CD4-positive, alpha-beta T cell treated with Interleukin-2 at 100 ng/mL for 4 hours (primary cell): ENCODE measurements at regions not wholly inside any gene's neighbourhood (a gene's known extent, or its start where the extent isn't known, plus 50 kb on each side); places are given as distances from the start of the nearest gene placed in this dataset.
"Not testable (repeated sequence)": the region's sequence is repeated elsewhere in the genome, so short reads cannot be mapped to it uniquely, and the experiment has no call there.

ENCODE experiments used
- DNase-seq: peaks from one replicate; pipeline ENCODE4 v3.0.0-alpha.2; 2020; ENCODE audit warnings: low spot score

DNA sequence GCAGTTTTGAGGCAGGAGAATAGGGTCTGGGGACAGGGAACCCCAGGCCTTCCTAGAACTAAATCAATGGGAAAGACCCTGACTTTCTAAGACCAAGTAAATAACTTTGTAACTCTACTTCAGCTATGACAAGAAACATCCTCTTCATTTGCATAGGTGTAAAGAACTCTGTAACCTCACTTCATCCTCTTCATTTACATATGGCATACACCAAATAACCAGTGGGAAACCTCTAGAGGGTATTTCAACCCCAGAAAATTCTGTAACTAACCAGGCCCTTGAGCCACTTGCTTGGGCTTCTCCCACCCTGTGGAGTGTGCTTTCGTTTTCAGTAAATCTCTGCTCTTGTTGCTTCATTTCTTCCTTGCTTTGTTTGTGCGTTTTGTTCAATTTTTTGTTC is 495.6 kb downstream of the SIPA1L2 start:
- DNase-seq, result no peak

DNA sequence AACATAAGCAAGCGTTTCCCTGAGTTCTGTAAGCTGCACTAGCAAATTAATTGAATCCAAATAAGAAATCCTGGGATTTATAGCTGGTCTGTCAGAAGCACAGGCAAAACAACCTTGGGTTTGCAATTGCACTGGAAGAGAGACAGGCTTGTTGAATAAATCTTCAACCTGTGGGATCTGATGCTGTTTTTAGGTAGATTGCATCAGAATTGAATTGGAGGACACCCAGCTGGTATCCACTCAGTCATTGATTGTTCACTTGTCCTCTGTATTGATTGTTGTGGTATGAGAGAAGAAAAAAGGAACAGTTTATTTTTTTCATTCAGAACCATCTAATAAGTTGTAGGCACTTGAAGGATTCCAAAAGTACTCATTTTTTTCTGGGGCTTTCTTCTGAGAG is 497.4 kb downstream of the SIPA1L2 start:
- DNase-seq, result no peak

DNA sequence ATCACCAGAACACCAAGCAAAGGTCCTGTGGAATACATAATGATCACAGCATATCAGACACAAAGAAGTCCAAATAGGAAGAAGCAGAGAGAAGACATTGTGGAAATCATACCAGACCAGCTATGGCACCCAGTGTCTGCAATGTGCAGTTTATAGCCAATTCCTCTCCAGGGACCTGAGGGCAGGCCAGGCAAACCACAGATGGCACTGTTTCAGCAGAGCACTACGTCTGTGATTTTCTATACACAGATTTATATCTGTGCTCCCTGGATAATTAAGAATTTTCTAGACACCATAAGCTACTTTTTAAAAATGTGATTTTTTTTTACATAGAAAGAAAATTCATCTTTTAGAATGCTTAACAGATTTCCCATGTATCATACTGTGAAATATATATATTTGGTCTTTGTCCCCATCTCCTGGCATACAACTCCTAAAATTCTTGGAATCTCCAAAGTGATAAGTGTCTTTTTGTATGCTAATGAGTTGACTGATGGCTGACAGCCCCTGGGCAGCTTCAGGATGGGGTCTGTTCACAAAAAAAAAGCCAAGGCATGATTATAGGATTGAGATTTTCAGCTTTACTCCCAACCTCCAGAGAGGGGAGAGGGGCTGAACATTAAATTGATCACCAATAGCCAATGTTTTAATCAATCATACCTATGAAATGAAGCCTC is 498.1 kb downstream of the SIPA1L2 start:
- DNase-seq, result no peak

DNA sequence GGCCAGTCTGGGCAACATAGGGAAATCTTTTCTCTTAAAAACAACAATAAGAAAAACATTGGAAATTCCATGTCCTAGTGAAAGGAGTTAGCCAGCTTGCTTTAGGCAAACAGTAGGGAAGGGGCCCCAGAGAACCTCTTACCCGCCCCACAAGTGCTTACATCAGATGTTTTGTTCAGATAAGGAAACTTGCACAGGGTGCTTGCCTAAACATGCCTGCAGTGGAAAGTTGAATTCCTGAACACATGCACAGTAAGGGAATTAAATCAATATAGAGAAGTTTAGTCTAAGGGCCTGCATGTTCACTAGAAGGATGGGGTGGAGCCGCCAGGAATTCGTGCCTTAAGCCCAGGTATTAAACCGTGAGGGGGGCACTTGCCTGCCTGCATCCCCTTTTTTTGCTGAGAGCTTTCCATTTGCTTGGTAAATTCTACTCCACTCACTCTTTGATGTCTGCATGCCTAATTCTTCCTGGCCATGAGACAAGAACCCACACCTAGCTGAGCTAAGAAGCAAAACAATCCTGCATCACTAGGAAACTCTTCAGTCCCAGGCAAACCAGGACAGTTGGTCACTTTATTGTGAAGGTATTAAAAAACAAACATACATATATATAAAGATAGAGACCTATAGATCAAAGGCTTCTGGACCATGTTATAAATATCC is 499.0 kb downstream of the SIPA1L2 start:
- no peak for DNase-seq

DNA sequence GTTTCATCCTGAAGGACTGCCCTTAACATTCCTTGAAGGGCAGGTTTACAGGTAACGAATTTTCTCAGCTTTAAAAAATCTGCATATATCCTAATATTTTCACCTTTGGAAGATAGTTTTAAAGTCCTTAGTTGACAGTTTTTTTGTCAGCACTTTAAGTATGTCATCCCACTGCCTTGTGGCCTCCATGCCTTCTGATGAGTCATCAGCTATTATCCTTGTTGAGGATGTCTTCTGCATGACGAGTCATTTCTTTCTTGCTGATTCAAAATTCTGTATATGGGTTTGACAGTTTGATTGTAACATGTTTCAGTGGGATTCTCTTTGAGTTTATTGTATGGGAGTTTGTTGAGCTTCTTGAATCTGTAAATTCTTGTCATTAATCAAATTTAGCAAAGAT is 500.6 kb downstream of the DISC1 start:
- no peak for DNase-seq

DNA sequence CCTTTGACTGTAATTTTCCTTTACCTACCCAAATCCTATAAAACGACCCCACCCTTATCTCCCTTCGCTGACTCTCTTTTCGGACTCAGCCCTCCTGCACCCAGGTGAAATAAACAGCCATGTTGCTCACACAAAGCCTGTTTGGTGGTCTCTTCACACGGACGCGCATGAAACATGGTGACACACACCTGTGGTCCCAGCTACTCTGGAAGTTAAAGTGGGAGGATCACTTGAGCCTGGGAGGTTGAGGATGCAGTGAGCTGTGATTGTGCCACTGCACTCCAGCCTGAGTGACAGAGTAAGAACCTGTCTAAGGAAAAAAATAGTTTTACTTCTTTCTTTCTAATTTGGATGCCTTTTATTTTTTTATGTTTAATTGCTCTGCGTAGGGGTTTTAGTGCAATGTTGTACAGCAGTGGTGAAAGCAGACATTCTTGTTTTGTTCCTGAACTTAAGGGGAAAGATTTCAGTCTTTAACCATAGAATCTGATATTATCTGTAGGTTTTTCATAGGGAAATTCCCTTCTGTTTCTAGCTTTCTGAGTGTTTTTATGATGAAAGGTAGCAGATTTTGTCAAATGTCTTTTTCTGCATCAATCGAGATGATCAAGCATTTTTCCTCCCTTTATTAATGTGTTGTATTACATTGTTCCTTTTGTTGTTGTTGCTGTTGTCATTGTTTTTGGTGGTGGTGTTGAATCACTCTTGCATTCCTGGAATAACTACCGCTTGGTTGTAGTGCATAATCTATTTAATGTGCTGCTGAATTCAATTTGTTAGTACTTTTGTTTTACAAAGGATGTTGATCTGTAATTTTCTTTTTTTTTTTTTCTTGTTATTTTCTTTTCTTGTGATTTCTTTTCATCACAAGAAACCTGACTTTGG is 497.4 kb downstream of the DISC1 start:
- DNase-seq, result no peak

DNA sequence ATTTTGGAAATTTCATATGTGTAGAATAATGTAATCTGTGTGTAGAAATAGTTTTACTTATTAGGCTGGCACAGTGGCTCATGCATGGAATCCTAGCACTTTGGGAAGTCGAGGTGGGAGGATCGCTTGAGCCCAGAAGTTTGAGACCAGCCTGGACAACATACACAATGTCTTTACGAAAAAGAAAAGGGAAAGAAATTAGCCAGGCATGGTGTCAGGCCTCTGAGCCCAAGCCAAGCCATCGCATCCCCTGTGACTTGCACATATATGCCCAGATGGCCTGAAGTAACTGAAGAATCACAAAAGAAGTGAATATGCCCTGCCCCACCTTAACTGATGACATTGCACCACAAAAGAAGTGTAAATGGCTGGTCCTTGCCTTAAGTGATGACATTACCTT is 491.3 kb downstream of the DISC1 start:
- DNase-seq, result not testable (repeated sequence)

DNA sequence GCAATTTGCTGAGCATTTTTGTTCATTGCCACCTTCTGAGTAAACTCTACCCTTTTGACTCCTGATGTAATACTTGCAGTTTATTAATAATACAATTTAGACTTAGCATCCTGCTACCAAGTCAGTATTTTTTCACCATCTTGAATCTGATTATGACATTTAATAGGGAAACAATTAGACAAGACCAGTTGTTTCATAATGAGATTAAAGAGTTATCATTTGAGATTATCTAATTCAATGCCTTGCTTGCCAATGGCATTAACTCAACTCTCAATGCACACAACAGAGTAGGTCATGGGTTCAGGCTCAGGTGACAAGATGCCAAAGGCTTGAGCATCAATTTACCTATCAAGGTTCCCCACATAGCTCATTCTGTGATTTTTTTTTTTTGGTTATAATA is 488.4 kb downstream of the DISC1 start:
- DNase-seq, result no peak

DNA sequence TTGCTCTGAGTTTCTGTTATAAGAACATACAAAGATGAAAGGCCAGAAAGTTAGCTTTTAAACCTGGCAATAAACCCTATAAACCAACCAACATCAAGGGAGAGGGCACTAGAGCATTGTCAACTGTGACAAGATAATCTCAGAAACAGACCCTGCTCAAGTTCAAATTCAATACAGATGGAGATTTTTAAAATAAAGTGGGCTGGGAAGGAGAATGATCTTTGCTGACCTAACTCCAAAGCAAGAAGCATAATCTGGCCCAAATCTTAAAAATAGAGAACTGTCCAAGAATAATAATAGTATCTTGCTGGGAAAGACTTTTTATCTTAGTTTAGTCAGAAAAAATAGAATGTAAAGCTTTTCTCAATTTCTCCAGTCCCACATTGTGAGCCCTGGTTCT is 485.5 kb downstream of the DISC1 start:
- DNase-seq, result no peak

DNA sequence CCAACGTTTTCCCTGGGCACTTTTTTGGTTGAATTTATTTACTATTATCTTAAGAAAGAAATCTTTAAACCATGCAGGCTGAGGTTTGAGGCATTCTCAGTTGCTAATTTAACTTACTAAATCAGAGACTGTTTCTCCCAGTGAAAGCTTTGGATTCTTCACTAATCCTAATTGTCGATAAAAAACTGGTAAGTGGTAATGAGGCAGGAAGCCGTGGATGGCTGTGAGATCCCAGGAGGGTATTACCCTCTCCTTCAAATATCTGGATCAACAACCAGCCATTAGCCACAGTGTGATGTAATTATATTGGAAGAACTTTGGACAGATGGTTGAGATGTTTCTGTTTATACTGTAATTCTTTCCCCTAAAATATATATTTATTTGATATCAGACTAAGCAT is 485.0 kb downstream of the DISC1 start:
- no peak for DNase-seq

DNA sequence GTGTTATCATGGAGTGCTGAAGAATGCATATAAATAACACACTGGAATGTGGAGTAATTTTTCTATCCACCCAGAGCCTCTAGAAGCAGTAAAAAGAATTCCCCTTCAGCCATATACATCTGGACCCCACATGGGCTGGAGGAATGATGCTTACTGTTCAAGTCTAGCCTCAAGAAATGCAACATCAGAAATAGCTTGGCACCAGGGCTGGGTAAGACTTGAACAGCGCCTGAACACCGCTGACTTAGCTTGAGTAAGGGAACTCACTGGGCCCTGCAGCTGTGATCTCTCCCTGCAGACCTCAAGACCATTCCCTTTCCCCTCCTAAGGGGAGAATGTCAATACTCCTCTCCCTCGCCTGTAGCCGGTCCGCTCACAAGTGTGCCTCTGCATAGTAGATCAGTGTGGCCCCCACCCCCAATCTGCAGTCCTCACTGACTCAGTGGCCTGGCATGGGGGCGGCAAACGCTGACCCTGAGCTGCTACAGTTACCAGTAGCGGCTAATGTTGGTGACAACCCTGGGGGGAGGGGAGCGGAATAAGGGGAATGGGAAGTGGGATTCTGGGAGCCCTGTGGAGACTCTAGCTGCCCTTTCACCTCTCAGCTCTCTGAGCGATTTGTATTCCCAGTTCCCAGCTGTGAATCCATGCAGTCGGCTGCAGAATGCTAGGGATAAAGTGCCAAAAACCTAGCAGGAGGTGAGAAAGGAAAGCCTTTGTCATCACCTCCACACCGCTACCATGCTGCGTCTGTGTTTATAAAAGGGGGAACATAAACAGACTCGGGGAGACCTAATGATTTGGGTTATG is 483.9 kb downstream of the DISC1 start:
- no peak for DNase-seq

DNA sequence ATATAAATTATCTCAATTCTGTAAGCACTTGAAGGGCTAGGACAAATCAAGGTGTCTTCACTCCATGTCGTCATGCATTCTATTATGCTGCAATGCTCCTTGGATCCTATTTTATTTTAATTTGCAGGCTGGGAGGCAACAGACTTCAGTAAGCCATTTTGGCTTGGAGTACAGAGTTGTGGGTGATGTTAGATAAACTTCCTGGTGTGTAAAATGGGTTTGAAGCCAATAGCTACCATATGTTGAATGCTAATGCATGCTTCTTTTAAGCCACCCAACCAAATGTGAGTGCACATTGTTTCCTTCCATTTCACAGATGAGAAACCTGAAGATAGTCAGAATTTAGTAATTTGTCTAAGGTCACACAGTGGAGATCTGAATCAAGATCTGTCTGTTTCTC is 482.8 kb downstream of the DISC1 start:
- no peak for DNase-seq

DNA sequence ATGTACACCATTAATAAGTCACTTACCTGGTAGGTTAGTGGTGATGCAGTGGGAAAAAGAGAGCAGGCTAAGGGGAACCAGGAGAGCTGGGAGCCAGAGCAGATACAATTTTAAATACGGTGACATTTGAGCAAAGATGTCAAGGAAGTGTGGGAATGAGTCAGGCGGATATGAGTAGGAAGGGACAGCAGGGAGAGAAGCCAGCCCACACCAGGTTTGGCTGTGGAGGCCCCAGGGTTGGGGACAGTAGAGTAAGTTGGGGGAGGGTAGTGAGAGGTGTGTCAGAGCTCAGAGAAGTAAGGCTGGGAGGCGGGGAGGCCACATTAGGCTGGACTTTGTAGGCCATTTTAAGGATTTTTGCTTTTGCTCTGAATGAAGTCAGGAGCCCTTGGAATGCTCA is 482.0 kb downstream of the DISC1 start:
- DNase-seq, result no peak

DNA sequence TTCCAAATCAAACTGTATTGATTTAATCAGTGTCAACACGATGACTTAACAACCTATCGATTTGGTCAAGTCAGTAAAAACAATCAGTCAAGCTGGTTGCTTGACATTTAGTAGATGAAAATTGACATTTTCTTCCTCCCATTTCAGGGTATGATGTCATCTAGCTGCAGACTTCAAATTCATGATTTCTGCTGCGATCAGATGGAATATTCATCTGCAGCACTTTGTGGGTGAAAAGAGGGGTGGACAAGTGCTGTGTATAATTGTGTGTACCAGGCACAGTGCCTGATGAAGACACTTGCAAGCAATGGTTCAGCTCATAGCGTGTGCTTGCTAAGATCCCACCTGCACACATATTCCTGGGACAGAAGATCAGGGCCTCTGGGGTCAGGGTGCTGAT is 479.8 kb downstream of the DISC1 start:
- no peak for DNase-seq

DNA sequence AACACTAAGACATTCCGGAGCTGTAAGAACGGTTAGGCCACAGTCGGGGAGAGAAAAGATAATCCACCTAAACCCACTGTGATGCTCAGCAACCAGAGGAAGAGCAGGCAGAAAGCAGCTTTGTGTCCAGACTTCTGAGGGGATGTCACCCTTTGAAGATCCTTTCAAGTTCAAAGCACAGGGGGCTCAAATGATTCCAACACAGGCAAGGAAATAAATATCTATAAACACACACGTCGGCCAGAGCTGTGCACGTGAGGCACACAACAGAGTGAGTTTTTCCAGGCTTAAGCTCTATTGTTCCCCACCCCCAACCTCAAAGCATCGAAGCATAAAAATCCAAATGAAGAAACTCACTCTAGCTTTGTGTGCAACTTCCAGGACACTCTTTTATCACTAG is 479.0 kb downstream of the DISC1 start:
- DNase-seq, result no peak

DNA sequence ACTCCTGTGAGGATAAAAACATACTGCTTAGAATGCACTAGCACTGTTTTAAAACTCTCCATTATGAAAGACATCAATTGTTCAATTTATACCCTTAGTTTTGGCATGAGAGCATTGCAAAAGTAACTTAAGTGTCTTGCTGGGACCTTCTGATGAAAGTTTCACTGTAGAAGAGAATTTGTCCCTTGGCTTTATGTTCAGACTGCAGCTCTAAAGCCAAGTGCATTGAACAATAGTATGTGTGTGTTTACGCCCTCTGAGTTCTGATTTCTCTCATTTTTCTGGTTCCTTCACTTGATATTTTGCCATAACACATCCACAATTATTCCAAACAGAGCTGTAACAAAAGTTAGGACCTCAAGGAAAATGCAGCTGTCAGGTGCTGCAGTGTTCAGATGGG is 474.6 kb downstream of the DISC1 start:
- DNase-seq, result no peak

DNA sequence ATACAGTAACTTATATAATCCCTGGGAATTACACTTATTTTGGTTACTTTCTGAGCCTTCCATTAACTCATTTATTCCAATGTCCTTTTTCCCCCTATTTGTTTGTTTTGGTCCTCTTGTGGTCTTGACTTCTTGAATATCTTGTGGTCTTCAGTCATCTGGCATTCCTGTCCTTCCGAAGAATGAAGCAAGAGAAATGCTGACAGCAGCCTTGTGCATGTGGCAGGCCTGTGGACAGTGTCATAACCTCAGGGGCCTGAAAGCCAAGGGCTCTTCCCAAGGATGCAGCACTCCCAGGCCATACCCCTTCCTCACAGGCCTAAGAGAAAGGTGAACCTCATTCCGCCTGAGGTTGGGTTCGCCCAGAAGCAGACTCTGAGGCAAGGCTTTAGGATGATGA is 470.2 kb downstream of the DISC1 start:
- DNase-seq, result no peak
